GM12874 (cell line): ENCODE measurements at regions not wholly inside any gene's neighbourhood (a gene's known extent, or its start where the extent isn't known, plus 50 kb on each side); places are given as distances from the start of the nearest gene placed in this dataset.

Source experiments
- CTCF ChIP-seq: IDR thresholded peaks from 2 replicates; pipeline ENCODE4 v1.5.1; 2011; ENCODE audit warnings: low read depth, mild to moderate bottlenecking, control low read depth, low read length, moderate library complexity; ENCODE audit not compliant: insufficient read depth

- TF ChIP-seq CTCF: no peak
Observed at GRCh38 chr2:17107871-17108270, 410.4 kb downstream of the RAD51AP2 start.

- TF ChIP-seq CTCF: no peak
Observed at GRCh38 chr2:17107151-17107550, 411.1 kb downstream of the RAD51AP2 start.

GRCh38 chr2:17106418-17106817 lies 411.8 kb downstream of the RAD51AP2 start:
- no peak for TF ChIP-seq CTCF

- TF ChIP-seq CTCF: no peak
Observed at GRCh38 chr2:17104454-17104853, 413.8 kb downstream of the RAD51AP2 start.

GRCh38 chr2:17101596-17101995 lies 416.6 kb downstream of the RAD51AP2 start:
- no peak for TF ChIP-seq CTCF

- no peak for TF ChIP-seq CTCF
Observed at GRCh38 chr2:17101091-17101490, 417.1 kb downstream of the RAD51AP2 start.

- no peak for TF ChIP-seq CTCF
Observed at GRCh38 chr2:17095340-17095739, 422.9 kb downstream of the RAD51AP2 start.

GRCh38 chr2:17093712-17094111 lies 424.5 kb downstream of the RAD51AP2 start:
- TF ChIP-seq CTCF: no peak
